ENCODE measurements at regions not wholly inside any gene's neighbourhood (a gene's known extent, or its start where the extent isn't known, plus 50 kb on each side); places are given as distances from the start of the nearest gene placed in this dataset.
A peak's percentile ranks its signal among the peaks of the same experiment; 100 is the strongest.

DNA sequence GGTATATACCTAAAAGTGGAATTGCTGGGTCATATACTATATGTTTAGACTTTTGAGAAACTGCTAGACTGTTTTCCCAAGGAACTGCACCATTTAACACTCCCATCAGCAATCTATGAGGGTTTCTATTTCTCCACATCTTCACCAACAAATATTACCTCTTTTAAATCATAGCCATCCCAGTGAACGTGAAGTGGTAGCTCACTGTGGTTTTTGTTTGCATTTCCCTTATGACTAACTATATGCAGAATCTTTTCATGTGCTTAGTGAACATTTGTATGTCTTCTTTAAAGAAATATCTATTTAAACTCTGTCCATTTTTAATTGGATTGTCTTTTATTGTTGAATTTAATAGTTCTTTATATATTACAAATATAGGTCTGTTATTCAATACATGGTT, 115.8 kb upstream of the SEC61G start:
- WGBS, 5 donors: 41 to 62% (median 47%) methylated on average over 1 of the region's 1 CpG
- H3K36me3 ChIP-seq: no peaks in the 10 kb centered on the region
- H3K27me3 ChIP-seq (replicated peaks in 1 of 7): no peaks in the 10 kb centered on the region
- H3K9me3 ChIP-seq: no peaks in the 10 kb centered on the region
- intact Hi-C loops (cut with DNase I; ENCODE audit: low total_unique reads): no loop called here
- TF ChIP-seq POLR2A (IDR thresholded peaks at IDR 0.05) (no peak), POLR2AphosphoS5 (IDR thresholded peaks at IDR 0.05) (no peak)
- TF ChIP-seq, protein P1, sequence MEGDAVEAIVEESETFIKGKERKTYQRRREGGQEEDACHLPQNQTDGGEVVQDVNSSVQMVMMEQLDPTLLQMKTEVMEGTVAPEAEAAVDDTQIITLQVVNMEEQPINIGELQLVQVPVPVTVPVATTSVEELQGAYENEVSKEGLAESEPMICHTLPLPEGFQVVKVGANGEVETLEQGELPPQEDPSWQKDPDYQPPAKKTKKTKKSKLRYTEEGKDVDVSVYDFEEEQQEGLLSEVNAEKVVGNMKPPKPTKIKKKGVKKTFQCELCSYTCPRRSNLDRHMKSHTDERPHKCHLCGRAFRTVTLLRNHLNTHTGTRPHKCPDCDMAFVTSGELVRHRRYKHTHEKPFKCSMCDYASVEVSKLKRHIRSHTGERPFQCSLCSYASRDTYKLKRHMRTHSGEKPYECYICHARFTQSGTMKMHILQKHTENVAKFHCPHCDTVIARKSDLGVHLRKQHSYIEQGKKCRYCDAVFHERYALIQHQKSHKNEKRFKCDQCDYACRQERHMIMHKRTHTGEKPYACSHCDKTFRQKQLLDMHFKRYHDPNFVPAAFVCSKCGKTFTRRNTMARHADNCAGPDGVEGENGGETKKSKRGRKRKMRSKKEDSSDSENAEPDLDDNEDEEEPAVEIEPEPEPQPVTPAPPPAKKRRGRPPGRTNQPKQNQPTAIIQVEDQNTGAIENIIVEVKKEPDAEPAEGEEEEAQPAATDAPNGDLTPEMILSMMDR (IDR thresholded peaks at IDR 0.05 in 8 of 11, conservative IDR thresholded peaks at IDR 0.05 in 3 of 11): no peak
- H3K27ac ChIP-seq: no peak overlapping the region
- no peak overlapping the region for H3K4me3 ChIP-seq
- no peak for DNase-seq
- H3K4me1 ChIP-seq: peaks cover 0 to 2% (median 0%) of the 10 kb centered on the region in 6 donors

DNA sequence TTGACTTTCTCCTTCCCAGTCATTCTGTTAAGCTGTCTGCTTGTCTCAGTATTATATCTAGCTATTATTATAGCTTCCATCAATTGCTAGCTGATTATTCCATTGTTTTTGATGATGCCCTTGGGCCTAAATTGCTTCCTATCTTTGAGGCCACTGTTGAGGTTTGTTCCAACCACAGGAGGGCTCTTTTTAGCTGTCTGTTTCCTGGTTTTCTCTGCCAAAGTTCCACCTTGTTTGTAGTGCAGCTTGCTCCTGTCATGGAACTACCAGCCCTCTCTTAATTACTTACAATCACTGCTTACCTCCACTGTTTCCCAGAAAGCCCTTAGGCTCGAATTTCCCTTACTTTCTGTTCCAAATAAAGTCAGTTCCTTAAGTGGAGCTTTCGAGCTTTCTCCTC, 118.7 kb upstream of the SEC61G start:
- H3K27ac ChIP-seq: peak overlapping the region in 3 of 8 donors; percentile 16 to 49 (median 28)

DNA sequence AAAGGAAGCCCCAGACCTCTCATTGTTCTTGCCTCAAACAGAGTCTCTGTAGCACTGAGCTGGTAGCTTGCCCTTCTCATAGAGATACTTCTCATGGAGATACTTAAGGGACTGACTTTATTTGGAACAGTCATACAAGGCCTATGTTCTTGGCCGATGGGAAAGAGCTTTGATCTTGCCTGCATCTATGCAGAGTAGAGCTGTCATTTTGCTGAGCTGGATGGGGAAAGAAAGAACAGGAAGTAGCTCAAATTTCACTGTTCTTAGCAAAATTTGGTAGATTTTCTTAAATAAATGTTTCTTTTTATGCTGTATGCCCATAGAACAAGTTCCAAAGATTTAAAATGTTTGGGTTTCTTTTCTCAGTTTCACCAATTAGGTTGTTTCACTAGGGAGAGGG, 119.3 kb upstream of the SEC61G start:
- 45 to 61% (median 49%) methylated on average over 1 of the region's 1 CpG for WGBS, 5 donors
- no peak for DNase-seq
- no peaks in the 10 kb centered on the region for H3K27me3 ChIP-seq (replicated peaks in 1 of 7)

More for the DNA sequence above, 118.7 kb upstream of the SEC61G start:
- DNase-seq: no peak
- TF ChIP-seq POLR2A (IDR thresholded peaks at IDR 0.05) (no peak), POLR2AphosphoS5 (IDR thresholded peaks at IDR 0.05) (no peak)
- TF ChIP-seq, protein P1 (IDR thresholded peaks at IDR 0.05 in 8 of 11, conservative IDR thresholded peaks at IDR 0.05 in 3 of 11): peak in 1 of 11 experiments; percentile 25
- no peak overlapping the region for H3K4me3 ChIP-seq
- no peaks in the 10 kb centered on the region for H3K27me3 ChIP-seq (replicated peaks in 1 of 7)
- peaks cover 0 to 6% (median 0%) of the 10 kb centered on the region in 6 donors for H3K4me1 ChIP-seq
- WGBS, 5 donors: 42 to 62% (median 44%) methylated on average over 2 of the region's 2 CpGs
- H3K36me3 ChIP-seq: no peaks in the 10 kb centered on the region
- H3K9me3 ChIP-seq: no peaks in the 10 kb centered on the region
- intact Hi-C loops (cut with DNase I; ENCODE audit: low total_unique reads): no loop called here

DNA sequence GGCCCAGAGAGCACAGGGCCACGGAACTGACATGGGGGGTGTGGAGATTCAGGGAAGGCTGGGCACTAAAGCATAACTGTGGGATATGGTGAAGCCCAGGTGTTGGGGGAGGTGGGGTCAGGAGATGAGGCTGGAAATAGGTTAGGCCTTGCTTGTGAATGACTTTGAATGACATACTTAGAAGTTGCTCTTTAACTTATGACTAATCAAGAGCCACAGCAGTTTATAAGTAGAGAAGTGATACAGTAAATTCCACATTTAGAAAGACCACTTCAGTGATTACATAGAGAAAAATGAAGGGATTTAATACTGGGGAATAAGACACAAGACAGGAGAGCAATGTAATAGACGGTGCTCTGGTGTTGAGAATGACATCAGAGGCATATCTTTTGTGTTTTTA, 120.8 kb upstream of the SEC61G start:
- H3K36me3 ChIP-seq: no peaks in the 10 kb centered on the region
- no peaks in the 10 kb centered on the region for H3K27me3 ChIP-seq (replicated peaks in 1 of 7)
- no peak for TF ChIP-seq POLR2AphosphoS5 (IDR thresholded peaks at IDR 0.05)
- no peaks in the 10 kb centered on the region for H3K9me3 ChIP-seq
- intact Hi-C loops (cut with DNase I; ENCODE audit: low total_unique reads): no loop called here
- DNase-seq: no peak
- H3K4me3 ChIP-seq: no peak overlapping the region
- peaks cover 0 to 6% (median 0%) of the 10 kb centered on the region in 6 donors for H3K4me1 ChIP-seq
- peak overlapping the region in 4 of 8 donors; percentile 14 to 58 (median 34) for H3K27ac ChIP-seq
- WGBS, 5 donors: 77 to 90% (median 85%) methylated on average over 2 of the region's 2 CpGs

More for the DNA sequence above, 119.3 kb upstream of the SEC61G start:
- no peak overlapping the region for H3K4me3 ChIP-seq
- no peak for TF ChIP-seq POLR2A (IDR thresholded peaks at IDR 0.05)
- TF ChIP-seq, protein P1 (IDR thresholded peaks at IDR 0.05 in 8 of 11, conservative IDR thresholded peaks at IDR 0.05 in 3 of 11): no peak
- H3K4me1 ChIP-seq: peaks cover 0 to 6% (median 0%) of the 10 kb centered on the region in 6 donors
- H3K27ac ChIP-seq: peak overlapping the region in 1 of 8 donors; percentile 49
- no peaks in the 10 kb centered on the region for H3K36me3 ChIP-seq
- H3K9me3 ChIP-seq: no peaks in the 10 kb centered on the region
- intact Hi-C loops (cut with DNase I; ENCODE audit: low total_unique reads): no loop called here
